GM21723 (cell line): ENCODE measurements at regions not wholly inside any gene's neighbourhood (a gene's known extent, or its start where the extent isn't known, plus 50 kb on each side); places are given as distances from the start of the nearest gene placed in this dataset.
A peak's percentile ranks its signal among the peaks of the same experiment; 100 is the strongest.

Experiments used
- ATAC-seq: cut with Tn5 transposase; IDR thresholded peaks from one replicate; pipeline ENCODE4 v1.9.1; 2021; ENCODE audit warnings: mild to moderate bottlenecking, moderate library complexity; ENCODE audit not compliant: unreplicated experiment

DNA sequence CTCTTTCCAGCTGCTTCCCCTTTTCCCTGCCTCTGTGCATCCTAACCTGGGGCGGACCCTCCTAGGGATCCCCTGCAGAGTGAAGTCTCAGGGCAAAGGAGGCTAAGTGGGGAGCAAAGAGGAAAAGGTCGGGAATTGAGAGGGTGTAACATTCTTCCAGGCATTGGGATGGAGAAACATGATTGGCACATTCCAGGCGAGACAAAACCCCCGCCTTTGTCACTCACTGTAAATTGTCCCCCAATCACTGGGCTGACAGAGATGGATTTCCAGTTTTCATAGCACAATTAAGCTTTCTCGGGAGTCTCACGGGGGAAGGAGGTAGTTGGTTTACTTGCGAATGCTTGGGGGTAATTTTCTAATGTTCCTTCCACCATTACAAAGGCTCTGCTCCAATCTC is 74.9 kb downstream of the MIAT start:
- no peak for ATAC-seq

DNA sequence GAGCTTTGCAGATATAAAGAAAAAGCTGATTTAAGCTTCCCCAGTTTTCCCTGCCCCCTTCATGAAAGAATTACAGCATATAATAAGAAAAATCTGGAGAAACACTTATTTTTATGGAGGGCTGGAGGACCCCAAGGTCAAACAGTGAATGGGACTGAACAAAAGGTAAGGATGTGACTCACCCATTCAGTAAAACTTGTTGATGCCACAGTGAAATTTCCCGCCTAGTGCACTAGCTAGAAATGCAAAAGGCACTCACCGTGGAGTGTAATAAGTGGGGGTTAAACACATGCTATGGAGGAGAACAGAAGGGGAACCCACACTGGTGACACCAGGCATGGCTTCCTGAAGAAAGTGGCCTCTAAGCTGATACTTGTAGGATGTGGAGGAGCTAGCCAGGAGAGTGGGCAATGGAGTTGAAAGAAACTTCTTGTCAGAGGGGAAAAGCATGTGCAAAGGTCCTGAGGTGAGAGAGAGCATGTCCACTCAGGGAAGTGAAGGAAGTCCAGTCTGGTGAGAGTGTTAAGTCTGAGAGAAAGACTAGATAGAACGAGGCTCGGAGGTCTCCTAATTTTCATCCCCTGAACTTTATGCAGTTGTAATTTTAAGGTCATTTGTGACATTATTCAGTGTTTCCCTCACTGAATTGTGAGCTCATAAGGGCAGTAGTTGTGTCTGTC is 77.1 kb downstream of the MIAT start:
- no peak for ATAC-seq

DNA sequence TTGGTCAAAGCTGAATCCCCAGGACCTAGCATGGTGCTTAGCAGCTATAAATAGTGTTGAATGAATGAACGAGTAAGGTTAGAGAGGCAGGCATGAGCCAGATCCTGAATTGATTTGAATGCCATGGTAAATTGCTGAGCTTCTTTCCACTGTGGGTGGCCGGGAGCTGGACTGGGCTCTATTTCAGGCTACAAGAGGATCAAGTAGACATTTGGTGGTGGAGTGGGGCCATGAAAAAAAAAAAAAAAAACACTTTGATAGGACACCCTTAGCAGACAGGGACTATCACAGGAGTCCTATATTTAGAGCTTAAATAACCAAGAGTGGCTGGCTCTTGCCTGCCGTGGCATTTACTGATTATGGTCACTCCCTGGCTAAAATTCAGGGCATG is 77.6 kb downstream of the MIAT start:
- ATAC-seq = no peak

DNA sequence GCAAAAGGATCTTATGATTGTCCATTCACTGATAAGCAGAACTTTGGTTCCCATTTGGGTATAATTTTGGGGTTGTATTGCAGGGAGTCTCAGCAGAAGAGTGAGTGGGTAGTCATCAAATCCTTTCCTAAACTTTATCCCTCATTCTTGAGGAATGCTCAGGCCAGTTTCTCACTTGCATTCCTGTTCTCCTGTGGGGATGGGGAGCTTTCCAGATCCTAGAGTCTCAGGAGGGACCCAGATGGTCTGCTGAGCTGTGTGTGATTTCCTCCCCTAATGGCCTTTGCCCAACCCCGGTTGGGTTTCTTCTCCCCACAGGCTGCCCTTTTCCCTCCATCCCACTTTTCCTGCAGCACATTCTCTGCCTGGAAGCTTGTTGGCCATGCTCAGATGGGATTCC is 79.9 kb downstream of the MIAT start:
- no peak for ATAC-seq

DNA sequence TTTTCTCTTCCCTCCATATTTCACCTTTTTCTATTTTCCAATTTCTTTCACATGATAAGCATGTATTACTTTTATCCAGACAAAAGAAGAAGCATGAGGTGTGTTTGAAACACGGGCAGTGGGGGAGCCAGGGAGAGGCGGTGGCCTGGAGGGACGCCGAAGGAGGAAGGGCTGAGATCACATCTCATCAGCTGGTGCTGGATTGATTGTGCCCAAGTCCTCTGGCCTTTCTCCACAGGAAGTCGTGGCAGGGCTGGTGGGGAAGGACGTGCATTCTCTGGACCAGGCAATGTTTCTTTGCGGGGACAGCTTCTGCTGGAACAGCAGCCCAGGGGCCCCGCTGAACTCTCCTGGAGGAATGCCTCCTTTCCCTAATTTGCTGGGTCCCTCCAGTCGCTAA is 82.9 kb downstream of the MIAT start:
- ATAC-seq = no peak

DNA sequence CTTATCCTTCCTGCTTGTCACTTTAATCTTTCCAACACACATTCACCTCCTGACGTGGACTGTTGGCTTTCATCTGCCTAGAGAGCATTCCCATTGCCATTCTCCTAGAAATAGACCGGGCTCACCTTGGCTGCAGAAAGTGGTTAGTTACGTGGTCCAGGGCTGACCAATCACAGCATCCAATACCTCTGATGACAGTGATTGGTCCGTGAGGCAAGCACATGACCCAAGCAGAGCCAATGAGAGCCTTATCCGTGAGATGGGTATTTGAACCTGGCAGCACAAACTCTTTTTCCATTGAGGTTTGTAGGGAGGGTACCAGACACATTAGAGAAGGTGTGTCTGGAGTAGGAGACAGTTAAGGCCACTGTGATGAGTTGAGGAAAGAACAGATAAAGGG is 85.8 kb downstream of the MIAT start:
- no peak for ATAC-seq

DNA sequence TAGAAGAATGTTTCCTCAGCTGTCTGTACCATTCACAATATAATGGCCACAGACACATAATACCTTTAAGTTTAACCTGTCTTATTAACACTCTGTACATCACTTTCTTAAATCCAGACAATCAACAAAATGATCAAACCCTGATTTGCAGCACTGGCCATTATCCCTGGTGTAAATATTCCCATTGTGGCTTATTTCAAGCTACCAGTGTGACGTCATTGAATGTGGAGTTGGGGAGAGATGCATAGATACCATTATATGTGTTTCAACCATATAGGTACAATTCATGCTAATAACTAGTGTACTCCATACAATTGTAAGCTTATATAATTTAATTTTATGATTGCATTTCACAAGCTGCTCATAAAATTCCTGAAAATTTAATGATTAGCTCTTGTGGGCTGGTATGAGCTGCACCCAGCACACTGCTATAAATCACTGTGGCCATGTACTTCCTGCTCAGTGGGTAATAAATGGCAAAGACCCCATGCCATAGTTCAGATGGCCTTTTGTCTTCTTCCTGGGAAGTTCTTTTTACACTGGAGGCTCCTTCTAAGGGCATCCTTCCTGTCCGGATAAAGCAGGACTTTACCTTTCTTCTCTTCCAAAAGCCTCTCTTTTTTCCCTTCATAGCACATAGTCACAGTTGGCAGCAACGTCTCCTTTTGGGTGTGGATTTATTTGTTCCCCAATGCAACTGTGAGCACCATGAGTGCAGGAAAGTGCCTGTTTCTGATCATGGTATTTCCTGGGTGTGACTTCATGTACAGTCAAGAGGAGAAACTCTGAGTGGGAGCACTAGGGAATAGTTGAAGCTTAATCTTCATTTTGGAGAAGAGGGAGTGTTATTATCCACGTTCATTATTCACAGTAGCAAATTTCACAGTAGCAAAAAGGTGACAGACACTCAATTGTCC is 87.8 kb downstream of the MIAT start:
- ATAC-seq = no peak

DNA sequence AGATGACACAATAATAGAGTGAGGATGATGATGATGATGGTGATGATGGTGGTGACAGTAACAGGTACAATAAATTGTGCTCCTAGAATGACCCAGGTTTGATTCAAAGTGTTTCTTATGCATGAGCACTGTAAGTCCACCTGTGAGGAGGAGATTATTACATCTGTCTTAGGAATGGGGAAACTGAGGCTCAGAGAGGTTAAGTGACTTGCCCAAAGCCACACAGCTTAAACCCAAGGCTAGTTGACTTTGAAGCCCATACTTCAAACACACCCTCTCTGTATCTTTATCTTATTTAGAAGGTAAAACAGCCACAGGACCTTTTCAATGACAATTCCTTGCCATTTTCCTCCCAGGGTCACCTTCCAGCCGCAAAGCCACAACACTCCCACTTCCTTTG is 88.9 kb downstream of the MIAT start:
- ATAC-seq = no peak

DNA sequence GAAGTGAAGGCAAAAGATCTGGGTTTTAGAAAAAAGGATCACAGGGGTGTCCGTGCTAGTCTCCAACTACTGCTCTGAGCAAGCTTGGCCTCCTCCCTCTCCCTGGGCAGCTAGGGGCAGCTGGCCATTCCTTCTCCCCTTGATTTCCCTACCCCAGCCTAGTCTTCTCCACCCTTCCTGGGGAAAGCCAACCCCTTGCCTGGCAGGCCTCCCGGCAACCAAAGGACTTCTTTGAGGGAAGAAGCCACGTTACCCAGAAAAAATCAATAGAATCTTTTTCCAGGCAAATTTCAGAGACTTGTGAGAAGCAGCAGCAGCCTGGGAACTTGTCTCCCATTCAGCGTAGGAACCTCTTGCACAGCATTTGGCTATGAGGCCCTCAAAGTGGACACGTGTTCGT is 91.5 kb downstream of the MIAT start:
- no peak for ATAC-seq

DNA sequence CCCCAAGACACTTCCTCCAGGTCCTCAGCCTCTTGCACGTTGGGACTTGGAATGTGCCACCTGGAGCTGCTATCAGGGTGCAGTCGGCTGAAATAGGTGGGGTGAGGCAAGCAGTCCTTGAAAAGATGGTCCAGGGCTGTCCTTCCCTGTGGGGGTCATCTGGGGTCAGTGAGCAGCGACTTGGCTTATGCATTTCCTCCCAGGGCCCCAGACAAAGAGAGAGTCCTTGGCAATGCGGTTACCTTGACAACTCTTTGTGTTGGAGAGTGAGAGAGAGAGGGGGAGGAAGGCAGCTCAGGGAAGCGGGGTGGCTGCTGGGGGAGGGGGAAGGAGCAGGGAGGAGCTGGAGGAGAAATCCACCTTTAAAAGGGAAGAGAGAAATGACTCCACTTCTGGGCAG is 93.8 kb downstream of the MIAT start:
- ATAC-seq = no peak

DNA sequence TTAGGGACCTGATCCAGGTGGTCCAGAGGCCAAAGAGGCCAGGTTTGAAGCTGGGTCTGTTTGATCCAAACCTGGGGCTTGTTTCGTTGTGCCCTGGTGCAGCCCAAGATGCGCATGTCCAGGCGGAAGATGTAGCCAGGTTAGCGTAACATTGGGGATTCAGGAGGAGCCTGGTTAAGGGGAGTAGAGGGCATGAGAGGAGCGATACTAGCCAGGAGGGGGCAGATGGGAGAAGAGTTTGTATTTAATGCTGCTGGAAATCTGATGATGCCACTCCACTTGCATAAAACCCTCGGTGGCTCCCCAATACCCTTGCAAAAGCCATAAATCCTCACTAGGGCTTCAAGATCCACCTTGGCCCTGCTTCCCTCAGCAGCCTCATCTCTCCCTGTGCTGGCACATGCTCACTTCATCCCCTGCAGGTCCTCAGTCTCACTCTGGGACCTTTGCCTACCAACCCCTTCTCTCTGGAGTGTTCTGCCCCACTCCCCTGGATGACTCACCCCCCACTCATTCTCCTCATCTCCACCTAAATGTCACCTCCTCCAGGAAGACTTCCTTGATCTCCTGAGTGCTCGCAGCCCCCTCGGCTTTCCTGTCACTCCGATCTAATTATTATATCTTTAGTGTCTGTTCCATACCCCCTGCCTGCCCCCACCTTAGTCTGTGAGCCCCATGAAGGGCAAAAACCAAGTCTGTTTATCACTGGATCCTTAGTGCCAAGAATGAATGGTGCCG is 95.9 kb downstream of the MIAT start:
- no peak for ATAC-seq

DNA sequence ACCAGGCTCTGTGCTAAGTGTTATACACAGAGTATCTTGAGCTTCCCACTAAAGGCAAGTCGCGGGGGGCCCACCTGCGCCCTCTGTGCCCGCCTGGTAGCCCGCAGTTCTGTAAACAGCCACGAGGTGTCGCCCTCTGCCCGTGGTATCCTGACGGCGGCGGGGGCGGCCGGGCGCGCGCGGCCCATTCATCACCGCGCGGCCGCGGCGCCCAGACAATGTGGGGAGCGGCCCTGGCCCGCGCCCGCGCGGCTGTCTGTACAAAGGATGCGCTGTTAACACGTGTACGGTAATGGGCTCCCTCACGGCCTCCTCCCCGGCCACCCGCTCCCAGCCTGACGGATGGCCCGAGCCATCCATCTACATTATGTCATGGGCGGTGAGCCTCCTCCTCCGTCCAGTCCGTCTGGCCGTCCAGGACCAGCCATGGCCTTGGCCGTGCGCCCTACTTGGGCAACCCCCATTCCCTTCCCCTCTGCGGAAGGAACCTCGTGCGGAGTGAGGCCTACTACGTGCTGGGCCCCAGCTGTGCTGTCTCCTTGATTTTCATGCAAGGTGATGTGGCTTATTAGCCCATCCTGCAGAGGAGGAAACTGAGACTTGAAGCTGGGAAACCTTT is 99.4 kb downstream of the MIAT start:
- peak; percentile 54 for ATAC-seq

DNA sequence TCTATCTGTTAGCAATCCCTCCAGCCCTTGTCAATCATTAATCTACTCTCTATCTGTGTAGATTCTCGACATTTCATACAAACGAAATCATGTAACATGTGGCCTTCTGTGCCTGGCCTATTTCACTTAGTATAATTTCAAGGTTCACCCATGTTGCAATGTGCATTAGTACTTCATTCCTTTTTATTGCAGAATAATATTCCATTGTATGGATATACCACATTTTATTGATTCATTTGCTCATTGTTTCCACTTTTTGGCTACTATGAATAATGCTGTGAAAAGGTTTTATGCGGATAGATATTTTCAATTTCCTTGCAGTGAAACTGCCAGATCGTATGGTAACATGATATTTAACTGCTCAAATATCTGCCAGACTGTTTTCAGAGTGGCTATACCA is 100.1 kb downstream of the MIAT start:
- no peak for ATAC-seq

DNA sequence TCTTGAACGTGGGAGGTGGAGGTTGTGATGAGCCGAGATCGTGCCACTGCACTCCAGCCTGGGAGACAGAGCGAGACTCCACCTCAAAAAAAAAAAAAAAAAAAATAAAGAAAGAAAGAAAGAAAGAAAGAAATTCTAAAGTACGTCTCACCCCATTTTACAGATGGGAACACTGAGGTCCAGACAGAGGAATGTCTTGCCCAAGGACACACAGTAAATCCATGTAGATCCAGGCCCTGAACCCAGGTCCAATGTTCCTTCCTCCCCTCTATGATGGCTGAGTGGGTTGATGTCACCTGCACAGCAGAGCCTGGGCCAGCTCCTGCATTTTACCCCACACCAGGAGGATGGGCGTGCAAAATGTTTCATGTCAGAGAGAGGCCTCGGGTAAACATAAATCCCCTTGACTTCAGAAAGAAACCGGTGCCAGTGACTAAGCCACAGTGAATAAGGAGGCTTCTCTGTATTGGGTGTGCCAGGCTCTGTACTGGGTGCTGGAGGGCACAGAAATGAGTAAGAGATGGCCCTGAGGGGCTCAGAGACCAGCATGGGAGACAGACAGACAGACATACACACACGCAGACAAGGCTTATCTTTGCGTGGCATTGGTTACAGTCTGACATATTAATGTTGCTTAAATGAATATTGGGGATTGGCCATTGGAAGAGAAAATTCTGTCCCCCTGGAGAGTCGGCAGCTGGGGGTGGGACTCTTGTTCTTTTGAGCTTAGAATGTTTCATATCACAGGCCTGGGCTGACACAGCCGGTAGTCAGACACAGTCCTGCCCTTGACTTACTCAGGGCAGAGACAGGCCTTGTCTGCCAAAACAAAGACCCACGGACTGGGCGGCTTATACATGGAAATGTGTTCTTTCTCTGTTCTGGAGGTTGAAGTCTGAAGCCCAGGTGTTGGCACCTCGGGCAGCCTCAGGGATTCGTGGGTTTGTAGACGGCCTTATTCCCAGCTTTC is 105.4 kb downstream of the MIAT start:
- ATAC-seq = no peak

DNA sequence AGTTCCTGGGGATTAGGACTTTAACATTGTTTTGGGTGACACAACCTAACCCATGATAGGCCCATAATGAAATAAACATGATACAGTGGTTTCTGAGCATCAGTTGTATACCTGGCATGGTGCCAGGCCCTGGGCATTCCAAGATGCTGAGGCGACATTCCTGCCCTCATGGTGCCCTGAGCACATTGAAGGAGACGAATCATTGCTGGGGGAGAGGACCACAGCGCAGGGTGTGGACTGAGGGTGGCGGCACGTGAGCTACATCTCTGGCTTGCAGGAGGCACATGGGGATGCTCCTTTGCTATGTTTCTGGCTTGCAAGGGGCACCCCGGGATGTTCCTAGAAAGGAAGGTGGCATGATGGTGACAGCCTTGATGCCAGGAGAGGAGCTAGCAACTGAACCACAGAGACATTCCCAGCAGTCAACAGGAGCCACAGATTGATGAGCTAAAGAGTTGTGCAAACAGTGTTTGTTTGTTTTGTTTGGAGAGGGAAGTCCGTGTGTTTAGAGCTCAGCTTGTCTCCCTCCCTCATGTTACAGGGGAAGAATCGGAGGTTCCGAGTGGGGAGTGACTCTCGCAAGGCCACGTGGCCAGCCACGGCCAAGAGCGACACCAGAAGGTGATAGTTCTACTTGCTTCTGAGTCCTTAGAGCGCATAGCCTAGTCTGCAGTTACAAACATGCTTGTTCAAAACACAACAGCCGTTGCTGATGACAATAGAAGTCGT is 106.4 kb downstream of the MIAT start:
- ATAC-seq = no peak

DNA sequence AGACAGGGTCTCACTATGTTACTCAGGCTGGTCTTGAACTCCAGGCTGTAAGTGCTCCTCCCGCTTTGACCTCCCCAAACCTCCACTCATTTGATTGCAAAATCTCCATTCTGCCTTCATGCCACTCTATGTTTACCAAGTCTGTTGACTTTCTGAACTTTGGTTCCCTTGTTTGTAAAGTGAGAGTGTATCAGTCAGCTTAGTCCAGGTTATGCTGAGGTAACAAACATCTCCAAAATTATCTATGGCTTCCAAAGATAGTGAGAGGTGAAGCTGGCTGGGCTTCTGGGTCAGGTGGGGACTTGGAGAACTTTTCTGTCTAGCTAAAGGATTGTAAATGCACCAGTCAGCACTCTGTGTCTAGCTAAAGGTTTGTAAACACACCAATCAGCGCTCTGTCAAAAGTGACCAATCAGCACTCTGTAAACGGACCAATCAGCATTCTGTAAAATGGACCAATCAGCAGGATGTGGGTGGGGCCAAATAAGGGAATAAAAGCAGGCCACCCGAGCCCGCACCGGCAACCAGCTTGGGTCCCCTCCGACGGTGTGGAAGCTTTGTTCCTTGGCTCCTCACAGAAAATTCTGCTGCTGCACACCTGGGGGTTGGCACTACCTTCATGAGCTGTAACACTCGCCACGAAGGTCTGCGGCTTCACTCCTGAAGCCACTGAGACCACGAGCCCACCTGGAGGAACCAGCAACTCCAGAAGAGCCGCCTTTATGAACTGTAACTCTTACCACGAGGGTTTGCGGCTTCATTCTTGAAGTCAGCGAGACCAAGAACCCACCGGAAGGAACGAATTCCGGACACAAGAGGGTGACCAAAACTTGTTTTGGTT is 109.3 kb downstream of the MIAT start:
- ATAC-seq = no peak

DNA sequence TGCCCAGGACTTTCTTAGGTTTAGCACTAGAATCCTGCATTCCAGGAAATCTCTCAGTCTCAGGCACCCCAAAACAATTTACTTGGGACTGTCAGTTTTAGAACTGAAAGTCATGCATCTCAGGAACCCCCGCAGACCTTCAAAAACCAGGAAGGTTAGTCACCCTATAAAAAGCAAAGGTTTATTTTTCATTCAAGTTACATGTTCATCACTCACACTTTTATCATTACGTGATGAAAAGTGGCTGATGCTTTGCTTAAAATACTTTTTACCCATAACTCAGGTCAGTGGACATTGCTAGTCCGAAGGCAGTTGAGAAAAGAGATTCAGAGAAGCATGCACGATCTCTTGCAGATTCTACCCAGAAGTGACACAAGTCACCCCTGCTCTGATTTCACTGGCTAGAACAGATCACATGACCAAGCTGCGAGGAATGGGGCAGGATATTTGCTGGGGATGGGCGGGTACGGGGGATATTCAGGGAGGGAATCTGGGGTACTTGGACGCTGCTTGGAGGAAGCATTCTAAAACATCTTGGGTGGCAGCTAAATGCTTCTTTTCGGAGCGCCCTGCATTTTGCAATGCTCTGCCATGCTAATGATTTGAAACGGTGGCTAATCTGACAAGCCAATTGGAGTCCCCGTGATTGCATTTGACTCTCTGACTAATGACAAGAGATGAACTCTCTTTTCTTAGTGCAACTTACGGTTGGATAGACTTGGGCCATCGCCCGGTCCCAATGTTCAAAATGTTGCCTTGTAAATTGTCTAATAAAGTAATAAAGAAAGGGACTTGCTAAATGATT is 110.2 kb downstream of the MIAT start:
- no peak for ATAC-seq

DNA sequence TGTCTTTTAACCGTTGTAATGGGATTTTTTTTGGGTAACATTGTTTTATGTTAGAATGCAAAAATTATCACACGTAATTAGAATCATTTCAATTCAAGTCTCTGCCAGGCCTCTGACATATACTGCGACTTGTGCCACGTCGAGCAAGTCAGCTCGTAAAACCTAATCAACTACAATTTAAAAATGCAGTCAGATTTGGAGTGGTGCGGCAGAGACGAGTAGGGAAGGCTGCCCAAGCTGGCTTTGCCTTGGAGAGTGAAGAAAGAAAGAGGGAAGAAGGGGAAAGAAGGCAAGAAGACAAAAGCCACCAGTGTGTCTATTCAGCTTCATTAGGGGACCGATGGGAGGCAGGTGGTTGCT is 110.7 kb downstream of the MIAT start:
- ATAC-seq = no peak
